ENCODE measurements at regions not wholly inside any gene's neighbourhood (a gene's known extent, or its start where the extent isn't known, plus 50 kb on each side); places are given as distances from the start of the nearest gene placed in this dataset.

- no peak for TF ChIP-seq EZH2 (IDR thresholded peaks at IDR 0.05; ENCODE audit: insufficient read depth, low read length)
- no peak for TF ChIP-seq CTCF (IDR thresholded peaks at IDR 0.05; ENCODE audit: insufficient read depth, low read depth, low read length)
- Histone ChIP-seq H3K9ac (ENCODE audit: low read length) (no peak overlapping the region), H4K20me1 (ENCODE audit: insufficient read depth, low read length) (no peaks in the 10 kb centered on the region), H3K4me2 (ENCODE audit: low read length) (no peak overlapping the region), H3K4me3 (ENCODE audit: insufficient read depth, low read depth, low read length) (no peak overlapping the region), H3K4me1 (ENCODE audit: insufficient read depth, low read length) (no peaks in the 10 kb centered on the region), H3K9me3 (ENCODE audit: insufficient read depth, low read depth, low read length) (no peaks in the 10 kb centered on the region), H3K27ac (ENCODE audit: low read depth, low read length) (no peak overlapping the region), H2AFZ (ENCODE audit: low read depth, low read length) (no peak overlapping the region), H3K36me3 (ENCODE audit: insufficient read depth, low read length) (no peaks in the 10 kb centered on the region), H3K79me2 (ENCODE audit: insufficient read depth, low read length) (no peaks in the 10 kb centered on the region), H3K27me3 (ENCODE audit: insufficient read depth, low read length) (no peaks in the 10 kb centered on the region)
- H3K36me3 Mint-ChIP-seq (ENCODE audit: low read depth, unreplicated experiment) = no peaks in the 10 kb centered on the region
- peak; percentile 56 for FAIRE-seq
- no peaks in the 10 kb centered on the region for H3K9me3 Mint-ChIP-seq (ENCODE audit: unreplicated experiment)
- no peak overlapping the region for H3K4me3 Mint-ChIP-seq (ENCODE audit: unreplicated experiment)
- peaks cover 12% of the 10 kb centered on the region for H3K27me3 Mint-ChIP-seq (ENCODE audit: low read depth, unreplicated experiment)
- no peak overlapping the region for H3K27ac Mint-ChIP-seq (ENCODE audit: unreplicated experiment)
- no peak for DNase-seq (ENCODE audit: low read depth)
- H3K4me1 Mint-ChIP-seq (ENCODE audit: low read depth, unreplicated experiment) = no peaks in the 10 kb centered on the region
Observed at GRCh38 chrX:109812236-109812635, 79.2 kb upstream of the ACSL4 start.

DNA sequence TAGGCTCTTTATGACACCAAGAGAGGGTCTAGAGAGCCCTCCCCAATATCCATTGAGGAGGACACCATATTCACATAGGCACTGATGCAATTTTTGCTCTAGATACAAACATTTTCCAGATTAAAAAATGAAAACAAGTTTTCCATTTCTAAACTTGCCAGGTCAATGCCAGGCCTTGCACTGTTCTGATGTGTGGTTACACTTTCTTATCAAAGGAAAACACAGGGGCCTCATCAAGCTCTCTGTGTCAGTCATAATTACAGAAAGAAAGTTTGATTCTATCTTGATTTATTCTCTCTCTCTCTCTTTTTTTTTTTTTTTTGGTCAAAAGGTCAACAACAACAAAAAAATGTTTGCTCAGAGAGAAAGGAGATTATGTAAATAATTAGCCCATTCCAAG is 80.2 kb upstream of the ACSL4 start:
- H3K27me3 Mint-ChIP-seq (ENCODE audit: low read depth, unreplicated experiment) = peaks cover 12% of the 10 kb centered on the region
- no peak overlapping the region for H3K4me3 Mint-ChIP-seq (ENCODE audit: unreplicated experiment)
- H3K36me3 Mint-ChIP-seq (ENCODE audit: low read depth, unreplicated experiment) = no peaks in the 10 kb centered on the region
- Histone ChIP-seq H3K79me2 (ENCODE audit: insufficient read depth, low read length) (no peaks in the 10 kb centered on the region), H3K4me2 (ENCODE audit: low read length) (no peak overlapping the region), H3K27ac (ENCODE audit: low read depth, low read length) (no peak overlapping the region), H3K4me1 (ENCODE audit: insufficient read depth, low read length) (no peaks in the 10 kb centered on the region), H3K36me3 (ENCODE audit: insufficient read depth, low read length) (no peaks in the 10 kb centered on the region), H3K9ac (ENCODE audit: low read length) (no peak overlapping the region), H3K4me3 (ENCODE audit: insufficient read depth, low read depth, low read length) (no peak overlapping the region), H3K27me3 (ENCODE audit: insufficient read depth, low read length) (no peaks in the 10 kb centered on the region), H3K9me3 (ENCODE audit: insufficient read depth, low read depth, low read length) (no peaks in the 10 kb centered on the region), H2AFZ (ENCODE audit: low read depth, low read length) (no peak overlapping the region), H4K20me1 (ENCODE audit: insufficient read depth, low read length) (no peaks in the 10 kb centered on the region)
- FAIRE-seq (peak; percentile 58), DNase-seq (ENCODE audit: low read depth) (no peak)
- TF ChIP-seq CTCF (IDR thresholded peaks at IDR 0.05; ENCODE audit: insufficient read depth, low read depth, low read length) (no peak), EZH2 (IDR thresholded peaks at IDR 0.05; ENCODE audit: insufficient read depth, low read length) (no peak)
- no peaks in the 10 kb centered on the region for H3K4me1 Mint-ChIP-seq (ENCODE audit: low read depth, unreplicated experiment)
- H3K9me3 Mint-ChIP-seq (ENCODE audit: unreplicated experiment) = no peaks in the 10 kb centered on the region
- H3K27ac Mint-ChIP-seq (ENCODE audit: unreplicated experiment) = no peak overlapping the region

- Histone ChIP-seq H3K9me3 (ENCODE audit: insufficient read depth, low read depth, low read length) (no peaks in the 10 kb centered on the region), H3K27ac (ENCODE audit: low read depth, low read length) (no peak overlapping the region), H3K79me2 (ENCODE audit: insufficient read depth, low read length) (no peaks in the 10 kb centered on the region), H3K4me1 (ENCODE audit: insufficient read depth, low read length) (peaks cover 10% of the 10 kb centered on the region), H3K4me3 (ENCODE audit: insufficient read depth, low read depth, low read length) (no peak overlapping the region), H3K9ac (ENCODE audit: low read length) (no peak overlapping the region), H3K36me3 (ENCODE audit: insufficient read depth, low read length) (no peaks in the 10 kb centered on the region), H3K4me2 (ENCODE audit: low read length) (no peak overlapping the region), H4K20me1 (ENCODE audit: insufficient read depth, low read length) (no peaks in the 10 kb centered on the region), H3K27me3 (ENCODE audit: insufficient read depth, low read length) (peaks cover 3% of the 10 kb centered on the region), H2AFZ (ENCODE audit: low read depth, low read length) (no peak overlapping the region)
- DNase-seq (ENCODE audit: low read depth) (peak; percentile 18), FAIRE-seq (no peak)
- no peak overlapping the region for H3K27ac Mint-ChIP-seq (ENCODE audit: unreplicated experiment)
- H3K27me3 Mint-ChIP-seq (ENCODE audit: low read depth, unreplicated experiment) = peaks cover 12% of the 10 kb centered on the region
- TF ChIP-seq EZH2 (IDR thresholded peaks at IDR 0.05; ENCODE audit: insufficient read depth, low read length) (no peak), CTCF (IDR thresholded peaks at IDR 0.05; ENCODE audit: insufficient read depth, low read depth, low read length) (no peak)
- H3K36me3 Mint-ChIP-seq (ENCODE audit: low read depth, unreplicated experiment) = no peaks in the 10 kb centered on the region
- H3K4me3 Mint-ChIP-seq (ENCODE audit: unreplicated experiment) = no peak overlapping the region
- peaks cover 3% of the 10 kb centered on the region for H3K4me1 Mint-ChIP-seq (ENCODE audit: low read depth, unreplicated experiment)
- no peaks in the 10 kb centered on the region for H3K9me3 Mint-ChIP-seq (ENCODE audit: unreplicated experiment)
Observed at GRCh38 chrX:109818976-109819375, 85.9 kb upstream of the ACSL4 start.
